GM13976 (cell line): ENCODE measurements at regions not wholly inside any gene's neighbourhood (a gene's known extent, or its start where the extent isn't known, plus 50 kb on each side); places are given as distances from the start of the nearest gene placed in this dataset.

ENCODE experiments used
- DNase-seq: peaks from one replicate; pipeline ENCODE4 v3.0.0; 2012; ENCODE audit warnings: low spot score
- in situ Hi-C: fragments of 300-500 bp; cut with MboI; formaldehyde crosslinking; loops from one replicate; pipeline ENCODE4 v1.12.0; 2022; ENCODE audit warnings: low sequenced_read_pairs, mixed read lengths, inconsistent platforms; ENCODE audit not compliant: unreplicated experiment
- TF ChIP-seq, protein P1 (sequence below): IDR thresholded peaks from 2 replicates; pipeline ENCODE4 v1.5.1; 2012; ENCODE audit warnings: borderline replicate concordance, mild to moderate bottlenecking; ENCODE audit not compliant: insufficient read depth; ENCODE audit errors: extremely low read depth, missing control alignments, control extremely low read depth

DNA sequence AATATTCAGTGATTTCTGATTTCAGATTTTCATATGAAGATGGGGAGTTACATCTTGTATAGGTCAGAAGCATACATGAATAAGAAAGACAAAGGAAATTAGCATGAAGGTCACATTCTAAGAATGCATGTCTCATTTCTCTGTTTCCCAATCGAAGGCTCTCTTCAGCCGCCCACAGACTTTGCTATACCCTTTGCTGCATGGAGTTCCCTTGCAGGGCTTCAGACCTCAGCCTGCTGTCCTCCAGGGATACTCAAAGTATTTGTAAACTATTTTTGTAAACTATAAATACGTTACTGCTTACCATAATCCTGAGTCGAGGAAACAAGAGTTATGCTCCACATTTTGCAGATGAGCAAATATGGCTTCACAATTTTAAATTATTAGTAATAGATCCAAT, 738.4 kb downstream of the PCDH18 start:
- DNase-seq = no peak
- in situ Hi-C loops = no loop called here
- TF ChIP-seq, protein P1, sequence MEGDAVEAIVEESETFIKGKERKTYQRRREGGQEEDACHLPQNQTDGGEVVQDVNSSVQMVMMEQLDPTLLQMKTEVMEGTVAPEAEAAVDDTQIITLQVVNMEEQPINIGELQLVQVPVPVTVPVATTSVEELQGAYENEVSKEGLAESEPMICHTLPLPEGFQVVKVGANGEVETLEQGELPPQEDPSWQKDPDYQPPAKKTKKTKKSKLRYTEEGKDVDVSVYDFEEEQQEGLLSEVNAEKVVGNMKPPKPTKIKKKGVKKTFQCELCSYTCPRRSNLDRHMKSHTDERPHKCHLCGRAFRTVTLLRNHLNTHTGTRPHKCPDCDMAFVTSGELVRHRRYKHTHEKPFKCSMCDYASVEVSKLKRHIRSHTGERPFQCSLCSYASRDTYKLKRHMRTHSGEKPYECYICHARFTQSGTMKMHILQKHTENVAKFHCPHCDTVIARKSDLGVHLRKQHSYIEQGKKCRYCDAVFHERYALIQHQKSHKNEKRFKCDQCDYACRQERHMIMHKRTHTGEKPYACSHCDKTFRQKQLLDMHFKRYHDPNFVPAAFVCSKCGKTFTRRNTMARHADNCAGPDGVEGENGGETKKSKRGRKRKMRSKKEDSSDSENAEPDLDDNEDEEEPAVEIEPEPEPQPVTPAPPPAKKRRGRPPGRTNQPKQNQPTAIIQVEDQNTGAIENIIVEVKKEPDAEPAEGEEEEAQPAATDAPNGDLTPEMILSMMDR = no peak

DNA sequence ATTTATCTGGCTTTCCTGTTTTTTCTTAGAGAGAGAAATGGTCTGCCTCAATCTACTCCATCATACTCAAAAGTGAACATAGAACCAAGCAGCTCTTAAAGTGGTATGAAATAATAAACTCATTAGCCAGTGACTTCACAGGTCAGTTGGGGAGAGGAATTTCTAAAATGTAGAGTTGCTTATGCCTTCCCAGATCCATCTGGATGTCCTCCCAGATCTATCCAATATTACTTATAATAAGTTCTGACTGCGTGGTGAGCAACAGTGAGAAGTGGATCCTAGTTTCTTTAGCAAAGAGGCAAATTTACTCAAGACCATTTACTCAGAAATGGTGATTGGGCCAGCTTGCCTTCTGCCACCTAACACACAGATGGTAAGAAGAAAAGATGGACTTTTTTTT, 748.0 kb downstream of the PCDH18 start:
- in situ Hi-C loops = no loop called here
- TF ChIP-seq, protein P1 = no peak
- DNase-seq = no peak

DNA sequence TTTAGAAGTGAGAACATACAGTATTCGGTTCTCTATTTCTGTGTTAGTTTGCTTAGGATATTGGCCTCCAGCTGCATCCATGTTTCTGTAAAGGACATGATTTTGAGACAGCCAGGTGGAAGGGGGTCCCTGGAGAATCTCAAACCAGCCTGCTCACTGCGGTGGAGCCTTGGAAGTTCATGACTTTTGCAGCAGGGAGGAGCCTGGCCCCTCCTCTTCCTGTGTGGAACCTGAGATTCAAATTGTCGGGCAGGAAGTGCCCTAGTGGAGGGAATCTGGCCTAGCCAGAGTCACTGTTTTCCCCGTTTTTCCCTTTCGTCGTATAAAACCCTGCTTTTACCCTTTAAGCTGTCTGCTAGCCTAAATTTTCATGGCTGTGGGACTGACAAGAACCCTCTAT, 762.6 kb downstream of the PCDH18 start:
- in situ Hi-C loops = no loop called here
- no peak for DNase-seq
- TF ChIP-seq, protein P1 = no peak

DNA sequence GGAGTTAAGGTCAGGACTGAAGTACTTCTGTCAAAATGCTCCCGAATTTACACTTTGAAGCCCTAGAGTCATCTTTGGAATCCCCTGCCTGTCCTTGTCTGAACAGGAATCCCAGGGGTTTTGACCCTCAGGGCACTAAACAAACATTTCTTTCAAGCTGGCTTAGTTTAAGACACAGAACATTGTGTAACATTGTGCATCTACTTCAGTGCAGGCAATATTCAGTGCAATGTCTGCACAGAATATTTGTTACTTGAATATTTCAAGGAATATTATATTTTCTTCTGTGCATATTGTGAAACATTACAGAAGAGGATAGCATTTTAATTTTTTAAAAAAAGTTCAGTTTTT, 763.4 kb downstream of the PCDH18 start:
- TF ChIP-seq, protein P1 = no peak
- in situ Hi-C loops = no loop called here

DNA sequence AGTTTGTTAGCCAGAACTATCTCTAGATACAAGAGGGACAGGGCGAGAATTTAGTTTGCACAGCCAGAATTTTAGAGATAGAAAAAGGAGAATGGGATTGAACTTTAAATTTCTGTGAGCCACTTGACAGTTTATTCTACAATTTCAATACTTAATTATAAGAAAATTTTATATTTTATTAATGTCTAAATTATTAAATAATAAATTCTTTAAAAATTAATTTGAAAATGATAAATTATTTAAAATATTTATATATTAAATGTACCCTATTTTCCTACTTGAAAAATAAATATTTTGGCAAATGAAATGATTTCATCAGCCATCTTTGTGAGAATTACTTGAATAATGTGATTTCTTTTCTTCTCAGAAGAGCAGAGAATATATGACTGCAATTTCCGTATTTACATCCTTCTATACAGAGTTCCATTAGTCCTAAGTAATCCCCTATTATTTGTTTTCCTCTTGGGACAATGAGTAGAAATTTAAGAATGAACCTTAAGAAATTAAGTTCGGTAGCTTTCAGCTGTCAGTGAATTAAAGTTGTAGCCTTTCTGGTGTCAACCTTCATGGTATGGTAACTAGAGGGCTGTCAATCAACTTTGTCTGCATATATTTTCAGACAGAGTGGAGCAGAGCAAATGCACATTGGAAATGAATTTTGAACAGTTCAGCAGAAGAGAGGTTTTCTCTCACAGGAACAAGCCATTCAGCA, 763.9 kb downstream of the PCDH18 start:
- DNase-seq = no peak
- in situ Hi-C loops = no loop called here
- TF ChIP-seq, protein P1 = no peak

More for the DNA sequence above, 763.4 kb downstream of the PCDH18 start:
- no peak for DNase-seq

DNA sequence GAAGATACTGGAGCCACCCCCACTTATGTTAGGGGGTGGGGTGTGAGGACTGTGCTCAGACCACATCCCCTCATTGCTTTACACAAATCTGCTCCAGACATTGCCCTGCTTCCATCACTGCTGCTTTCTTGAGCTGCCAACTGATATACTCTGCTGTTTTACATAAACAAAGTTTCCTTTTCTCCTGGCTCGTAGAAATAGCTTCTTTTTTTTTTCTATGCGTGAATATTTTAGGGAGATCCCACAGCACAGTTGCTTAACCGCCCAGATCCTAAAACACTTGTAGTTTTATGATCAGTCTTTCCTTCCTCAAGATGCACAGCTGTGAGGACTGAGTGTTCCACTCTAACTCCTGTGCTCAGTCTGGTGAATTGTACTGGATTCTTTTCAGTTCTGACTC, 768.4 kb downstream of the PCDH18 start:
- in situ Hi-C loops = no loop called here
- TF ChIP-seq, protein P1 = no peak
- no peak for DNase-seq

DNA sequence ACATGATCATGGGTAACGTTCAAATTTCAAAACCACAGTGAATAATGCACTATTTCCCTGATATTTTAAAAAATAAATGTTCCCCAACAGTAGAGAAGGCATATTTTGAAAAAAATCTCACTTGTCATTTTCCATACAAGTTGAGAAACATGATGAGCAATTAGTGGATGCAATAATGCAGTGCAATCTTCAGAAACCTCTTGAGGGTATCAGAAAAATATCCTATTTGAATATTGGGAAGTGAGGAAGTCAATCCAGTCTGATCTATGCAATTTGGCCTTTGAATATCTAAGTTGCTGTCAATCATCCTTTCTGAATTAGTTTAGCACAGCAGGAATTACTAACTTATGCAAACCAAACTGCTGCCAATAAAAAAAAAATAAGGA, 776.8 kb downstream of the PCDH18 start:
- DNase-seq = no peak
- TF ChIP-seq, protein P1 = no peak
- in situ Hi-C loops = no loop called here
